BLaER1 treated with 17β-estradiol and CSF1 and Interleukin-3, amounts not matched to agents 10 nM and 100 nM (cell line): ENCODE measurements at regions not wholly inside any gene's neighbourhood (a gene's known extent, or its start where the extent isn't known, plus 50 kb on each side); places are given as distances from the start of the nearest gene placed in this dataset.
A peak's percentile ranks its signal among the peaks of the same experiment; 100 is the strongest.

Experiments used
- H3K27ac ChIP-seq, 11 experiments: shearing (Covaris generic); formaldehyde crosslinking; 2 replicates each; pipeline ENCODE4 v1.8.1; 2022
- H3K27me3 ChIP-seq, 11 experiments: shearing (Covaris generic); formaldehyde crosslinking; 2 replicates each; pipeline ENCODE4 v1.8.1; 2022
- H3K36me3 ChIP-seq, 11 experiments: shearing (Covaris generic); formaldehyde crosslinking; 2 replicates each; pipeline ENCODE4 v1.8.1; 2022
- H3K4me1 ChIP-seq, 10 experiments: shearing (Covaris generic); formaldehyde crosslinking; 2 replicates each; pipeline ENCODE4 v1.8.1; 2022
- H3K4me2 ChIP-seq, 11 experiments: shearing (Covaris generic); formaldehyde crosslinking; 2 replicates each; pipeline ENCODE4 v1.8.1; 2022
- H3K4me3 ChIP-seq, 10 experiments: shearing (Covaris generic); formaldehyde crosslinking; 2 replicates each; pipeline ENCODE4 v1.8.1; 2022
- H3K9ac ChIP-seq, 11 experiments: shearing (Covaris generic); formaldehyde crosslinking; 2 replicates each; pipeline ENCODE4 v1.8.1; 2022
- H3K9me3 ChIP-seq, 11 experiments: shearing (Covaris generic); formaldehyde crosslinking; replicated peaks in 1 of 11; 2 replicates each; pipeline ENCODE4 v1.8.1; 2022
- H4K20me1 ChIP-seq, 11 experiments: shearing (Covaris generic); formaldehyde crosslinking; 2 replicates each; pipeline ENCODE4 v1.8.1; 2022
- Cebpa-rat ChIP-seq, 11 experiments: shearing (Covaris generic); IDR thresholded peaks; 2 replicates each; pipeline ENCODE4 v1.8.1; 2022

- Histone ChIP-seq H3K36me3 (no peaks in the 10 kb centered on the region), H3K9me3 (no peaks in the 10 kb centered on the region), H4K20me1 (peaks cover 0 to 4% (median 0%) of the 10 kb centered on the region in 11 experiments; a peak in 2 of 22 replicates), H3K27me3 (no peaks in the 10 kb centered on the region), H3K4me1 (peaks cover 0 to 15% (median 4%) of the 10 kb centered on the region in 10 experiments; a peak in 4 of 20 replicates), H3K27ac (no peak overlapping the region), H3K9ac (no peak overlapping the region), H3K4me3 (no peak overlapping the region), H3K4me2 (no peak overlapping the region)
- no peak for TF ChIP-seq Cebpa-rat (IDR thresholded peaks at IDR 0.05)
These were observed 172.4 kb upstream of the TNRC6C start for GRCh38 chr17:77786090-77786489.

GRCh38 chr17:77786740-77787505 lies 171.6 kb upstream of the TNRC6C start:
- H4K20me1 ChIP-seq: peaks cover 0 to 4% (median 0%) of the 10 kb centered on the region in 11 experiments; a peak in 2 of 22 replicates
- no peak overlapping the region for H3K4me3 ChIP-seq
- no peaks in the 10 kb centered on the region for H3K9me3 ChIP-seq
- H3K27me3 ChIP-seq: no peaks in the 10 kb centered on the region
- H3K4me2 ChIP-seq: no peak overlapping the region
- H3K36me3 ChIP-seq: no peaks in the 10 kb centered on the region
- peaks cover 0 to 12% (median 3%) of the 10 kb centered on the region in 10 experiments; a peak in 4 of 20 replicates for H3K4me1 ChIP-seq
- TF ChIP-seq Cebpa-rat (IDR thresholded peaks at IDR 0.05): no peak
- H3K9ac ChIP-seq: no peak overlapping the region
- no peak overlapping the region for H3K27ac ChIP-seq

GRCh38 chr17:77790143-77790829 lies 168.2 kb upstream of the TNRC6C start:
- no peaks in the 10 kb centered on the region for H4K20me1 ChIP-seq
- no peak overlapping the region for H3K4me2 ChIP-seq
- H3K27me3 ChIP-seq: no peaks in the 10 kb centered on the region
- no peaks in the 10 kb centered on the region for H3K36me3 ChIP-seq
- no peaks in the 10 kb centered on the region for H3K9me3 ChIP-seq
- no peak overlapping the region for H3K27ac ChIP-seq
- TF ChIP-seq Cebpa-rat (IDR thresholded peaks at IDR 0.05): no peak
- no peak overlapping the region for H3K9ac ChIP-seq
- peaks cover 0 to 11% (median 8%) of the 10 kb centered on the region in 10 experiments; a peak in 15 of 20 replicates for H3K4me1 ChIP-seq
- no peak overlapping the region for H3K4me3 ChIP-seq

DNA sequence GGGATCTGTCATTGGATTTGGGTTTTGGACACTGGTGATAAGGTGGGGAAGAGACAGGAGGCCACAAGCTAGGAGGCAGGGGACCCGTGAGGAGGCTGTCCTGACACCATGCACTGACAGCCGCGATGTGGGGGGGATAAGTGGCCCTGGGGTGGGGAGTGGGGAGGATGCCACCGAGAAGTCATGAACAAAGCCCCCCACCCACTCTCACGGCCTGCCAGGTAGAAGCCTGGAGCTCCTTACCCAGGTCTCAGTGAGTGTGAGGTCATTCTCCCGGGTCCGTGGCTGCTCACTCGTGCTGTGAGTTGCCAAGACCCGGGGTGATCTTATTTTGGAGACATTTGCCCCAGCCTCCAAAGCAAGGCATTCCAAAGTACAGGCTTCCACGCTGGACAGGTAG lies 165.9 kb upstream of the TNRC6C start:
- H3K36me3 ChIP-seq: no peaks in the 10 kb centered on the region
- H3K9me3 ChIP-seq: no peaks in the 10 kb centered on the region
- no peak for TF ChIP-seq Cebpa-rat (IDR thresholded peaks at IDR 0.05)
- no peak overlapping the region for H3K4me2 ChIP-seq
- no peak overlapping the region for H3K27ac ChIP-seq
- H3K27me3 ChIP-seq: no peaks in the 10 kb centered on the region
- H3K9ac ChIP-seq: no peak overlapping the region
- peaks cover 0 to 12% (median 9%) of the 10 kb centered on the region in 10 experiments; a peak in 15 of 20 replicates for H3K4me1 ChIP-seq
- H3K4me3 ChIP-seq: no peak overlapping the region
- no peaks in the 10 kb centered on the region for H4K20me1 ChIP-seq

- Histone ChIP-seq H3K36me3 (no peaks in the 10 kb centered on the region), H4K20me1 (no peaks in the 10 kb centered on the region), H3K9me3 (no peaks in the 10 kb centered on the region), H3K4me3 (no peak overlapping the region), H3K27me3 (no peaks in the 10 kb centered on the region), H3K4me1 (peaks cover 0 to 12% (median 9%) of the 10 kb centered on the region in 10 experiments; a peak in 15 of 20 replicates), H3K27ac (no peak overlapping the region), H3K9ac (no peak overlapping the region), H3K4me2 (no peak overlapping the region)
- no peak for TF ChIP-seq Cebpa-rat (IDR thresholded peaks at IDR 0.05)
These were observed 165.1 kb upstream of the TNRC6C start for GRCh38 chr17:77793146-77793970.

DNA sequence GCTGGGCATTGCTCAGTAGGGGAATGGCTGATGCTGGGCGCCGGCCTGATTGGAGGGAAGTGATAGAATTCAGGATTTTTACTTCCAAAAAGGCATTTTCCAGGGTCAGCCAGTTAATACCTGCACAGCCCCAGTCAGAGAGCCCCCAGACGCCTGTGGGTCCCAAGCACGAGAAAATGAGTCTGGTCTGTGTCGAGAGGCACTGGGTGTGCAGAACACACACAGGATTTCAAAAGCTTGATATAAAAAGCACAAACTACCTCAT lies 164.6 kb upstream of the TNRC6C start:
- no peaks in the 10 kb centered on the region for H3K9me3 ChIP-seq
- no peak overlapping the region for H3K4me3 ChIP-seq
- H3K27ac ChIP-seq: no peak overlapping the region
- H4K20me1 ChIP-seq: no peaks in the 10 kb centered on the region
- TF ChIP-seq Cebpa-rat (IDR thresholded peaks at IDR 0.05): no peak
- H3K36me3 ChIP-seq: no peaks in the 10 kb centered on the region
- no peaks in the 10 kb centered on the region for H3K27me3 ChIP-seq
- no peak overlapping the region for H3K9ac ChIP-seq
- H3K4me1 ChIP-seq: peaks cover 0 to 12% (median 9%) of the 10 kb centered on the region in 10 experiments; a peak in 15 of 20 replicates
- H3K4me2 ChIP-seq: no peak overlapping the region

GRCh38 chr17:77794846-77795245 lies 163.7 kb upstream of the TNRC6C start:
- H3K9ac ChIP-seq: no peak overlapping the region
- H3K4me1 ChIP-seq: peaks cover 0 to 12% (median 9%) of the 10 kb centered on the region in 10 experiments; a peak in 15 of 20 replicates
- no peaks in the 10 kb centered on the region for H3K27me3 ChIP-seq
- no peaks in the 10 kb centered on the region for H3K9me3 ChIP-seq
- peak overlapping the region in 9 of 11 experiments; percentile 31 to 59 (median 44); a peak in 17 of 22 replicates for H3K4me2 ChIP-seq
- no peaks in the 10 kb centered on the region for H3K36me3 ChIP-seq
- H3K4me3 ChIP-seq: no peak overlapping the region
- H3K27ac ChIP-seq: no peak overlapping the region
- no peaks in the 10 kb centered on the region for H4K20me1 ChIP-seq
- TF ChIP-seq Cebpa-rat (IDR thresholded peaks at IDR 0.05): no peak

- Histone ChIP-seq H4K20me1 (no peaks in the 10 kb centered on the region), H3K4me1 (peaks cover 0 to 12% (median 9%) of the 10 kb centered on the region in 10 experiments; a peak in 14 of 20 replicates), H3K4me2 (peak overlapping the region in 3 of 11 experiments; percentile 44 to 48 (median 46); a peak in 5 of 22 replicates), H3K27me3 (no peaks in the 10 kb centered on the region), H3K9ac (no peak overlapping the region), H3K27ac (no peak overlapping the region), H3K9me3 (no peaks in the 10 kb centered on the region), H3K36me3 (no peaks in the 10 kb centered on the region), H3K4me3 (no peak overlapping the region)
- no peak for TF ChIP-seq Cebpa-rat (IDR thresholded peaks at IDR 0.05)
These were observed 162.8 kb upstream of the TNRC6C start for GRCh38 chr17:77795685-77796084.
